Breast epithelium (tissue), 3 donors: ENCODE measurements at regions not wholly inside any gene's neighbourhood (a gene's known extent, or its start where the extent isn't known, plus 50 kb on each side); places are given as distances from the start of the nearest gene placed in this dataset.

ENCODE experiments used
- CTCF ChIP-seq, 3 donors: fragments of 450-650 bp; IDR thresholded peaks; one replicate each; pipeline ENCODE4 v1.5.1; 2016 to 2017; ENCODE audit warnings: antibody characterized with exemption in 3 of 3, mild to moderate bottlenecking in 3 of 3, moderate library complexity in 3 of 3
- POLR2A ChIP-seq: fragments of 450-650 bp; IDR thresholded peaks from one replicate; pipeline ENCODE4 v1.6.1; 2016; ENCODE audit warnings: antibody characterized with exemption, mild to moderate bottlenecking, moderate library complexity
- POLR2AphosphoS5 ChIP-seq, 3 donors: sonication (generic); formaldehyde crosslinking; IDR thresholded peaks; one replicate each; pipeline ENCODE4 v1.6.1; 2017; ENCODE audit warnings: antibody characterized with exemption in 3 of 3

- TF ChIP-seq CTCF (IDR thresholded peaks at IDR 0.05) (no peak), POLR2A (no peak), POLR2AphosphoS5 (IDR thresholded peaks at IDR 0.05) (no peak)
Measured at GRCh38 chr4:100314057-100314456, 123.8 kb upstream of the DDIT4L start.
